K562 (cell line): ENCODE measurements at regions not wholly inside any gene's neighbourhood (a gene's known extent, or its start where the extent isn't known, plus 50 kb on each side); places are given as distances from the start of the nearest gene placed in this dataset.

Source experiments
- ATAC-seq: fragments of 200-7000 bp; cut with Tn5 transposase; 3 replicates; pipeline ENCODE4 v1.9.1; 2020; ENCODE audit warnings: moderate library complexity
- BruUV-seq: library from RNA; stranded (reverse); fragments of 400-500 nt; replicated peaks from 2 replicates; lab custom pipeline; 2021; lab: Mats Ljungman, UMichigan
- CTCF ChIA-PET: fragments of 300-600 bp; formaldehyde crosslinking; extraction: SDS; loops from one replicate; lab custom pipeline; 2021; ENCODE audit warnings: low intra/inter-chr PET ratio; lab: Yijun Ruan, JAX
- POLR2A ChIA-PET: fragments of 300-600, 350-650 bp; sonication (Branson Sonifier 250); formaldehyde crosslinking; extraction: SDS; loops from one replicate; lab custom pipeline; 2021; ENCODE audit warnings: antibody characterized with exemption, inconsistent platforms; lab: Yijun Ruan, JAX
- DNase-seq, 4 experiments: peaks; one replicate each; pipeline versions ENCODE4 v3.0.0 to v3.0.0-alpha.2; 2011 to 2018; ENCODE audit warnings: low spot score in 3 of 4, mixed read lengths in 3 of 4; ENCODE audit errors: extremely low read depth in 1 of 4
- FAIRE-seq: peaks from 2 replicates; lab custom pipeline; 2011; peaks lifted over from hg19 to GRCh38; lab: Jason Lieb, UNC
- H2AFZ ChIP-seq: 2 replicates; pipeline ENCODE4 v1.6.0; 2011; ENCODE audit warnings: low read depth, low read length, control low read depth, inconsistent platforms
- H3K27ac ChIP-seq: fragments of 200-600 bp; 3 replicates; pipeline ENCODE4 v1.8.0; 2011; ENCODE audit warnings: low read depth, mild to moderate bottlenecking, control low read depth, inconsistent platforms, low read length, moderate library complexity, mixed read lengths; ENCODE audit errors: extremely low read depth
- H3K27me3 ChIP-seq, 2 experiments: fragments of 300-600 bp in 1 of 2; 2 replicates in 1 of 2; 3 replicates in 1 of 2; pipeline versions ENCODE4 v1.6.0 to v1.8.0; 2011; ENCODE audit warnings: inconsistent platforms in 2 of 2, low read length in 2 of 2, mild to moderate bottlenecking in 1 of 2, mixed read lengths in 1 of 2, moderate library complexity in 1 of 2; ENCODE audit not compliant: control insufficient read depth in 2 of 2, insufficient read depth in 2 of 2
- H3K36me3 ChIP-seq: fragments of 300-600 bp; 3 replicates; pipeline ENCODE4 v1.8.0; 2011; ENCODE audit warnings: mild to moderate bottlenecking, low read length, inconsistent platforms; ENCODE audit not compliant: control insufficient read depth, insufficient read depth
- H3K4me1 ChIP-seq, 2 experiments: fragments of 200-600 bp in 1 of 2; replicated peaks in 1 of 2; 2 replicates in 1 of 2; 3 replicates in 1 of 2; pipeline versions ENCODE4 v1.5.1 to v1.8.0; 2011; ENCODE audit warnings: inconsistent platforms in 2 of 2, low read length in 2 of 2, mild to moderate bottlenecking in 1 of 2, mixed read lengths in 1 of 2, moderate library complexity in 1 of 2; ENCODE audit not compliant: control insufficient read depth in 2 of 2, insufficient read depth in 2 of 2
- H3K4me2 ChIP-seq: 2 replicates; pipeline ENCODE4 v1.6.1; 2011; ENCODE audit warnings: low read length, control low read depth, inconsistent platforms, mixed read lengths; ENCODE audit not compliant: insufficient read depth
- H3K4me3 ChIP-seq: fragments of 200-600 bp; sonication (generic), shearing (Covaris generic); 2 replicates; pipeline ENCODE4 v1.5.1; 2016; ENCODE audit warnings: control low read depth, inconsistent platforms
- H3K79me2 ChIP-seq: fragments of 200-600 bp; 3 replicates; pipeline ENCODE4 v1.8.0; 2011; ENCODE audit warnings: low read length, inconsistent platforms; ENCODE audit not compliant: control insufficient read depth, insufficient read depth
- H3K9ac ChIP-seq, 2 experiments: 2 replicates each; pipeline versions ENCODE4 v1.6.0 to v1.6.1; 2011; ENCODE audit warnings: low read depth in 2 of 2, low read length in 2 of 2, control low read depth in 1 of 2, inconsistent platforms in 1 of 2, mild to moderate bottlenecking in 1 of 2, mixed read lengths in 1 of 2; ENCODE audit not compliant: insufficient read depth in 1 of 2
- H3K9me1 ChIP-seq: one replicate; pipeline ENCODE4 v1.6.0; 2011; ENCODE audit warnings: inconsistent platforms, mild to moderate bottlenecking, low read length, moderate library complexity; ENCODE audit not compliant: control insufficient read depth, insufficient read depth
- H3K9me3 ChIP-seq: replicated peaks from 2 replicates; pipeline ENCODE4 v1.5.1; 2011; ENCODE audit warnings: low read depth, low read length, inconsistent platforms; ENCODE audit not compliant: control insufficient read depth, insufficient read depth
- H4K20me1 ChIP-seq: replicated peaks from 2 replicates; pipeline ENCODE4 v1.6.1; 2011; ENCODE audit warnings: low read length, inconsistent platforms, mixed read lengths; ENCODE audit not compliant: control insufficient read depth, insufficient read depth
- GTF2F1 ChIP-seq: IDR thresholded peaks from 2 replicates; pipeline ENCODE4 v1.6.1; 2011; ENCODE audit warnings: low read depth, low read length, improper control_type of control experiment
- KDM5B ChIP-seq: fragments of 200-600 bp; sonication (generic); IDR thresholded peaks from 2 replicates; pipeline ENCODE4 v1.6.1; 2012; ENCODE audit warnings: low read depth, mild to moderate bottlenecking, moderate library complexity, low read length, control low read depth, inconsistent platforms; ENCODE audit not compliant: insufficient replicate concordance
- NR2C2 ChIP-seq, 2 experiments: fragments of 200-800 bp in 1 of 2; sonication (Bioruptor generic) in 1 of 2; sonication (generic) in 1 of 2; formaldehyde crosslinking in 1 of 2; IDR thresholded peaks; 2 replicates each; pipeline versions ENCODE4 v1.6.1 to v1.8.0; 2016 to 2022; ENCODE audit warnings: mild to moderate bottlenecking in 1 of 2, missing compliant biosample characterization in 1 of 2, missing genetic modification characterization in 1 of 2, missing genetic modification reagents in 1 of 2
- PML ChIP-seq: IDR thresholded peaks from 2 replicates; pipeline ENCODE4 v1.6.1; 2012; ENCODE audit warnings: low read length, inconsistent platforms
- POLR3A ChIP-seq: IDR thresholded peaks from 2 replicates; pipeline ENCODE4 v1.6.1; 2011; ENCODE audit warnings: borderline replicate concordance, mild to moderate bottlenecking, moderate library complexity; ENCODE audit not compliant: insufficient read length, insufficient read depth; ENCODE audit errors: extremely low read depth
- YBX1 ChIP-seq: fragments of 450-650 bp; IDR thresholded peaks from 2 replicates; pipeline ENCODE4 v1.7.1; 2016; ENCODE audit warnings: mild to moderate bottlenecking
- ZNF589 ChIP-seq: fragments of 200-800 bp; sonication (Bioruptor generic); IDR thresholded peaks from 2 replicates; pipeline ENCODE4 v1.6.1; 2016; ENCODE audit warnings: low read depth, missing genetic modification characterization, missing compliant biosample characterization
- WGBS: fragments of 100-300 bp; shearing (Covaris generic); methylation state at CpG from one replicate; pipeline ENCODE4 v1.1.6; 2016; ENCODE audit warnings: low coverage, mixed read lengths; ENCODE audit not compliant: insufficient coverage; ENCODE audit errors: missing lambda C conversion rate; 5-methylcytosine and 5-hydroxymethylcytosine counted together
- in situ Hi-C: fragments of 300-500 bp; cut with MboI; formaldehyde crosslinking; loops from 4 replicates; pipeline ENCODE4 v1.15.0; 2018; ENCODE audit warnings: inconsistent platforms, mixed read lengths
- intact Hi-C: fragments of 100-400 bp; cut with micrococcal nuclease; formaldehyde crosslinking; loops from 2 replicates; pipeline ENCODE4 v1.14.2; 2022
- TF ChIP-seq, protein P1 (sequence below): sonication (generic); formaldehyde crosslinking; IDR thresholded peaks from 2 replicates; pipeline ENCODE4 v1.9.0; 2022; ENCODE audit warnings: mild to moderate bottlenecking, missing genetic modification reagents
- TF ChIP-seq, protein P2 (sequence below): sonication (generic); formaldehyde crosslinking; IDR thresholded peaks from 2 replicates; pipeline ENCODE4 v1.8.1; 2022; ENCODE audit warnings: missing genetic modification reagents
- TF ChIP-seq, protein P3 (sequence below): fragments of 250-450 bp; sonication (Bioruptor Pico); IDR thresholded peaks from 2 replicates; pipeline ENCODE4 v1.9.0; 2021; ENCODE audit warnings: mild to moderate bottlenecking, inconsistent platforms

DNA sequence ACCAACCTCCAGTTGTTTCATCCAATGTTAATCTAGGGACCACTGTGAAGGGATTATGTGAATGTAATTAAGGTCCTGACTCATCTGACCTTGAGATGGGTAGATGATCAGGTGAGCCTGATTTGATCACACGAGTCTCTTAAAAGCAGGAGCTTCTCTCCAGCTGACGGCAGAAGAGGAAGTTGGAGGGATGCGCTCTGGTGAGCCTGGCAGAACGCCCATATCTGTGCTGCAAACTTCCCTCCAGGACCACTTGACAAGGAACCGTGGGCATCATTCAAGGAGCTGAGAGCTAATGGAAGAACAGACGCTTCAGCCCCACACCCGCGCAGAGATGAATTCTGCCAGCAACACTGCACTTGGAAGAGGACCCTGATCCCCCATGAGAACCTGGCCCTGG, 642.4 kb downstream of the TNS3 start:
- no peaks in the 10 kb centered on the region for H4K20me1 ChIP-seq
- WGBS = 3% methylated on average over 8 of the region's 8 CpGs
- H3K4me3 ChIP-seq = no peak overlapping the region
- no peaks in the 10 kb centered on the region for H3K4me1 ChIP-seq
- no peak overlapping the region for H3K27ac ChIP-seq
- no peak overlapping the region for H2AFZ ChIP-seq
- BruUV-seq = no TSS peak
- POLR2A ChIA-PET = no interaction called here
- intact Hi-C loops (no loop called here), in situ Hi-C loops (no loop called here)
- H3K27me3 ChIP-seq = no peaks in the 10 kb centered on the region
- no peaks in the 10 kb centered on the region for H3K36me3 ChIP-seq
- H3K9ac ChIP-seq = no peak overlapping the region
- DNase-seq = no peak
- no peaks in the 10 kb centered on the region for H3K9me3 ChIP-seq
- H3K79me2 ChIP-seq = no peaks in the 10 kb centered on the region
- TF ChIP-seq ZNF589 = no peak
- TF ChIP-seq, all 486 proteins: peak for 0
- FAIRE-seq (no peak), ATAC-seq (no peak)
- CTCF ChIA-PET = no interaction called here
- Histone ChIP-seq H3K4me2 (no peak overlapping the region), H3K9me1 (no peaks in the 10 kb centered on the region)

DNA sequence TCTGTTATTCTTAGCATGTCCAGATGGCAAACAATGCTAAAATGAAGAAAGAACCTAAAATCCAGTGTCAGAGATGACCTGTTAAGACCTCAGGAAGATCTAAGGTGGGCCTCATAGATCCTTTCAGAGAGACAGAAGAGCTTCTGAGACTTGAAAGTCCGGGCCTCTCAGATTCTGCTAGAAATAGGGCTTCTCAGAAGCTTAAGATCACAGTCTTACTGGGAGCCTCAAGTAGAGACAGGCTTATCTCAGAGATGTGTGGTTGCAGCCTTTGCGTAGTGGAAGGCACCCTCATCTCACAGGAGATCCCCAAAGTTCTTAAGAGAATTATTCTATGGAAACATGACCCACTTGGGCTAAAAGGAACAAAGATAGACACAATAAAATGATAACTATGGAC, 642.8 kb downstream of the TNS3 start:
- FAIRE-seq = no peak
- no peak overlapping the region for H3K4me3 ChIP-seq
- in situ Hi-C loops (no loop called here), intact Hi-C loops (no loop called here)
- no peak for ATAC-seq
- H3K9me3 ChIP-seq = no peaks in the 10 kb centered on the region
- 3% methylated on average over 2 of the region's 2 CpGs for WGBS
- no peaks in the 10 kb centered on the region for H4K20me1 ChIP-seq
- H2AFZ ChIP-seq = no peak overlapping the region
- H3K4me2 ChIP-seq = no peak overlapping the region
- H3K27ac ChIP-seq = no peak overlapping the region
- H3K4me1 ChIP-seq = no peaks in the 10 kb centered on the region
- H3K36me3 ChIP-seq = no peaks in the 10 kb centered on the region
- ChIA-PET POLR2A (no interaction called here), CTCF (no interaction called here)
- no TSS peak for BruUV-seq
- no peaks in the 10 kb centered on the region for H3K27me3 ChIP-seq
- H3K9me1 ChIP-seq = no peaks in the 10 kb centered on the region
- no peak for DNase-seq
- H3K9ac ChIP-seq = no peak overlapping the region
- H3K79me2 ChIP-seq = no peaks in the 10 kb centered on the region
- TF ChIP-seq GTF2F1 (no peak), KDM5B (no peak), POLR3A (no peak), PML (no peak), YBX1 (no peak), NR2C2 (CRISPR knock-in tag; IDR thresholded peaks at IDR 0.05) (no peak), NR2C2 (tag; IDR thresholded peaks at IDR 0.05) (no peak)
- TF ChIP-seq, protein P1, sequence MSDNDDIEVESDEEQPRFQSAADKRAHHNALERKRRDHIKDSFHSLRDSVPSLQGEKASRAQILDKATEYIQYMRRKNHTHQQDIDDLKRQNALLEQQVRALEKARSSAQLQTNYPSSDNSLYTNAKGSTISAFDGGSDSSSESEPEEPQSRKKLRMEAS (CRISPR knock-in tag) = no peak
- TF ChIP-seq, protein P2, sequence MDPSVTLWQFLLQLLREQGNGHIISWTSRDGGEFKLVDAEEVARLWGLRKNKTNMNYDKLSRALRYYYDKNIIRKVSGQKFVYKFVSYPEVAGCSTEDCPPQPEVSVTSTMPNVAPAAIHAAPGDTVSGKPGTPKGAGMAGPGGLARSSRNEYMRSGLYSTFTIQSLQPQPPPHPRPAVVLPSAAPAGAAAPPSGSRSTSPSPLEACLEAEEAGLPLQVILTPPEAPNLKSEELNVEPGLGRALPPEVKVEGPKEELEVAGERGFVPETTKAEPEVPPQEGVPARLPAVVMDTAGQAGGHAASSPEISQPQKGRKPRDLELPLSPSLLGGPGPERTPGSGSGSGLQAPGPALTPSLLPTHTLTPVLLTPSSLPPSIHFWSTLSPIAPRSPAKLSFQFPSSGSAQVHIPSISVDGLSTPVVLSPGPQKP (CRISPR knock-in tag) = no peak
- TF ChIP-seq, protein P3, sequence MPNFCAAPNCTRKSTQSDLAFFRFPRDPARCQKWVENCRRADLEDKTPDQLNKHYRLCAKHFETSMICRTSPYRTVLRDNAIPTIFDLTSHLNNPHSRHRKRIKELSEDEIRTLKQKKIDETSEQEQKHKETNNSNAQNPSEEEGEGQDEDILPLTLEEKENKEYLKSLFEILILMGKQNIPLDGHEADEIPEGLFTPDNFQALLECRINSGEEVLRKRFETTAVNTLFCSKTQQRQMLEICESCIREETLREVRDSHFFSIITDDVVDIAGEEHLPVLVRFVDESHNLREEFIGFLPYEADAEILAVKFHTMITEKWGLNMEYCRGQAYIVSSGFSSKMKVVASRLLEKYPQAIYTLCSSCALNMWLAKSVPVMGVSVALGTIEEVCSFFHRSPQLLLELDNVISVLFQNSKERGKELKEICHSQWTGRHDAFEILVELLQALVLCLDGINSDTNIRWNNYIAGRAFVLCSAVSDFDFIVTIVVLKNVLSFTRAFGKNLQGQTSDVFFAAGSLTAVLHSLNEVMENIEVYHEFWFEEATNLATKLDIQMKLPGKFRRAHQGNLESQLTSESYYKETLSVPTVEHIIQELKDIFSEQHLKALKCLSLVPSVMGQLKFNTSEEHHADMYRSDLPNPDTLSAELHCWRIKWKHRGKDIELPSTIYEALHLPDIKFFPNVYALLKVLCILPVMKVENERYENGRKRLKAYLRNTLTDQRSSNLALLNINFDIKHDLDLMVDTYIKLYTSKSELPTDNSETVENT (CRISPR knock-in tag) = no peak
